ENCODE measurements at regions not wholly inside any gene's neighbourhood (a gene's known extent, or its start where the extent isn't known, plus 50 kb on each side); places are given as distances from the start of the nearest gene placed in this dataset.
A peak's percentile ranks its signal among the peaks of the same experiment; 100 is the strongest.

GRCh38 chr15:61682891-61683735 is 377.1 kb downstream of the VPS13C start:
- DNase-seq (ENCODE audit: low spot score), result no peak

- no peak for DNase-seq (ENCODE audit: low spot score)
Measured at GRCh38 chr15:61681676-61682075, 378.6 kb downstream of the VPS13C start.

- DNase-seq (ENCODE audit: low spot score), result no peak
Measured at GRCh38 chr15:61681038-61681418, 379.2 kb downstream of the VPS13C start.

GRCh38 chr15:61680260-61681037 is 379.8 kb downstream of the VPS13C start:
- no peak for DNase-seq (ENCODE audit: low spot score)

GRCh38 chr15:61671736-61672135 is 388.5 kb downstream of the VPS13C start:
- DNase-seq (ENCODE audit: low spot score), result no peak

GRCh38 chr15:61668444-61668843 is 391.8 kb downstream of the VPS13C start:
- DNase-seq (ENCODE audit: low spot score), result no peak

- DNase-seq (ENCODE audit: low spot score), result no peak
Measured at GRCh38 chr15:61661791-61662190, 398.5 kb downstream of the VPS13C start.

GRCh38 chr15:61660579-61660978 is 399.7 kb downstream of the VPS13C start:
- DNase-seq (ENCODE audit: low spot score), result peak; percentile 83

- DNase-seq (ENCODE audit: low spot score), result peak; percentile 48
Measured at GRCh38 chr15:61659566-61660190, 400.6 kb downstream of the VPS13C start.

- no peak for DNase-seq (ENCODE audit: low spot score)
Measured at GRCh38 chr15:61657461-61657860, 402.8 kb downstream of the VPS13C start.

GRCh38 chr15:61656391-61656790 is 403.9 kb downstream of the VPS13C start:
- no peak for DNase-seq (ENCODE audit: low spot score)

- DNase-seq (ENCODE audit: low spot score), result no peak
Measured at GRCh38 chr15:61655881-61656280, 404.4 kb downstream of the VPS13C start.

- DNase-seq (ENCODE audit: low spot score), result no peak
Measured at GRCh38 chr15:61654918-61655317, 405.3 kb downstream of the VPS13C start.

- no peak for DNase-seq (ENCODE audit: low spot score)
Measured at GRCh38 chr15:61654002-61654740, 406.1 kb downstream of the VPS13C start.

GRCh38 chr15:61653110-61653509 is 407.1 kb downstream of the VPS13C start:
- DNase-seq (ENCODE audit: low spot score), result no peak

- DNase-seq (ENCODE audit: low spot score), result no peak
Measured at GRCh38 chr15:61651267-61651666, 409.0 kb downstream of the VPS13C start.

GRCh38 chr15:61649046-61649445 is 411.2 kb downstream of the VPS13C start:
- no peak for DNase-seq (ENCODE audit: low spot score)

- no peak for DNase-seq (ENCODE audit: low spot score)
Measured at GRCh38 chr15:61644550-61644949, 415.4 kb upstream of the RORA start.

GRCh38 chr15:61641645-61642044 is 412.5 kb upstream of the RORA start:
- DNase-seq (ENCODE audit: low spot score), result no peak

GRCh38 chr15:61640756-61641155 is 411.7 kb upstream of the RORA start:
- no peak for DNase-seq (ENCODE audit: low spot score)

GRCh38 chr15:61639491-61639890 is 410.4 kb upstream of the RORA start:
- DNase-seq (ENCODE audit: low spot score), result no peak

- DNase-seq (ENCODE audit: low spot score), result no peak
Measured at GRCh38 chr15:61634837-61635236, 405.7 kb upstream of the RORA start.
